ENCODE measurements at regions not wholly inside any gene's neighbourhood (a gene's known extent, or its start where the extent isn't known, plus 50 kb on each side); places are given as distances from the start of the nearest gene placed in this dataset.

DNA sequence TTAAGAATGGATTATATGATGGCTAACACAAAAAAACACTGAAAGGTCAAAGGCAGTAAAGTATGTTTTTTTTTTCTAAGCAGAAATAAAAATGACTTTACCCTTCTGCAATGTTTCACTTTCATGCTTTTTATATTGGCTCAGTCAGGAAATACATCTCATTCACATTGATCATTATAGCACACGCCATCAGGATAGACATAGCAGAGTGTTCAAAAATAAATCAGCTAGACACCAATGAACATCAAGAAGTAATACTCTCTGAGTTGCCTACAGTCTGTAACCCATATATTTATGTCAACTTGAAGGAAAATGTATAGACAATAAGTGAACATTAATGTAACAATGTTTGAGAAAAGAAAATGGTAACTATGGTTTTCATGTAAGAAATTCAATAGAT is 535.2 kb upstream of the EPHA7 start:
- H3K9me3 ChIP-seq (ENCODE audit: insufficient read depth, low read length), result no peaks in the 10 kb centered on the region

DNA sequence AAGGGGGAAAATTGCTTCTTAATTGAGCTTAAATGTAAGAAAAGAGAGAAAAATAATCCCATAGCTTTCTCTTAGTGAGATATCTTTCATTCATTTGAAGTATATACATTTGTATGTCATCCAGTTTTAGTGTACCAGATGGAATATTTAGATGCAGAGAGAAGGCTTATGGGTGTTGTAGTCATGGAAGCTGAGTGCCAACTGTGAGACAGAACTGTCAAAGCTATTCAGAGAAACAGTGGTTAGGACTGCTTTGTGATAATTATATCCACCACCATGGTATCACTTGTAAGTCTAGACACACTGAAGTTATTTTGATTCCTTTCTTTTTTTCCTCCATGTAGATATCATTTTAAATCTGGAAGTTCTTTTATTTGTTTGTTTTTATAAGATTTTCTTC is 524.3 kb upstream of the EPHA7 start:
- no peak for TF ChIP-seq EZH2phosphoT487 (IDR thresholded peaks at IDR 0.05; ENCODE audit: low read depth)
- TF ChIP-seq, protein P1, sequence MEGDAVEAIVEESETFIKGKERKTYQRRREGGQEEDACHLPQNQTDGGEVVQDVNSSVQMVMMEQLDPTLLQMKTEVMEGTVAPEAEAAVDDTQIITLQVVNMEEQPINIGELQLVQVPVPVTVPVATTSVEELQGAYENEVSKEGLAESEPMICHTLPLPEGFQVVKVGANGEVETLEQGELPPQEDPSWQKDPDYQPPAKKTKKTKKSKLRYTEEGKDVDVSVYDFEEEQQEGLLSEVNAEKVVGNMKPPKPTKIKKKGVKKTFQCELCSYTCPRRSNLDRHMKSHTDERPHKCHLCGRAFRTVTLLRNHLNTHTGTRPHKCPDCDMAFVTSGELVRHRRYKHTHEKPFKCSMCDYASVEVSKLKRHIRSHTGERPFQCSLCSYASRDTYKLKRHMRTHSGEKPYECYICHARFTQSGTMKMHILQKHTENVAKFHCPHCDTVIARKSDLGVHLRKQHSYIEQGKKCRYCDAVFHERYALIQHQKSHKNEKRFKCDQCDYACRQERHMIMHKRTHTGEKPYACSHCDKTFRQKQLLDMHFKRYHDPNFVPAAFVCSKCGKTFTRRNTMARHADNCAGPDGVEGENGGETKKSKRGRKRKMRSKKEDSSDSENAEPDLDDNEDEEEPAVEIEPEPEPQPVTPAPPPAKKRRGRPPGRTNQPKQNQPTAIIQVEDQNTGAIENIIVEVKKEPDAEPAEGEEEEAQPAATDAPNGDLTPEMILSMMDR (IDR thresholded peaks at IDR 0.05; ENCODE audit: low read depth, low read length), result no peak
- Histone ChIP-seq H3K36me3 (replicated peaks; ENCODE audit: low read depth, low read length) (no peaks in the 10 kb centered on the region), H2AFZ (ENCODE audit: low read depth, low read length) (no peak overlapping the region), H3K27ac (ENCODE audit: low read length) (no peak overlapping the region), H3K9ac (ENCODE audit: low read length) (no peak overlapping the region), H3K27me3 (ENCODE audit: low read depth, low read length) (no peaks in the 10 kb centered on the region), H3K4me3 (ENCODE audit: low read length) (no peak overlapping the region), H3K9me3 (ENCODE audit: insufficient read depth, low read length) (no peaks in the 10 kb centered on the region), H4K20me1 (ENCODE audit: insufficient read depth, low read length) (no peaks in the 10 kb centered on the region), H3K4me2 (ENCODE audit: low read length) (no peak overlapping the region), H3K79me2 (ENCODE audit: low read length) (no peaks in the 10 kb centered on the region), H3K4me1 (ENCODE audit: low read length) (peaks cover 11% of the 10 kb centered on the region)

More for the DNA sequence above, 535.2 kb upstream of the EPHA7 start:
- H3K9ac ChIP-seq (ENCODE audit: low read length), result no peak overlapping the region
- no peak for TF ChIP-seq EZH2phosphoT487 (IDR thresholded peaks at IDR 0.05; ENCODE audit: low read depth)
- TF ChIP-seq, protein P1 (IDR thresholded peaks at IDR 0.05; ENCODE audit: low read depth, low read length), result no peak
- no peaks in the 10 kb centered on the region for H3K36me3 ChIP-seq (replicated peaks; ENCODE audit: low read depth, low read length)
- H3K4me1 ChIP-seq (ENCODE audit: low read length), result no peaks in the 10 kb centered on the region
- H3K4me2 ChIP-seq (ENCODE audit: low read length), result no peak overlapping the region
- no peak overlapping the region for H3K27ac ChIP-seq (ENCODE audit: low read length)
- no peak overlapping the region for H3K4me3 ChIP-seq (ENCODE audit: low read length)
- H4K20me1 ChIP-seq (ENCODE audit: insufficient read depth, low read length), result no peaks in the 10 kb centered on the region
- no peak overlapping the region for H2AFZ ChIP-seq (ENCODE audit: low read depth, low read length)
- no peaks in the 10 kb centered on the region for H3K79me2 ChIP-seq (ENCODE audit: low read length)
- no peaks in the 10 kb centered on the region for H3K27me3 ChIP-seq (ENCODE audit: low read depth, low read length)

DNA sequence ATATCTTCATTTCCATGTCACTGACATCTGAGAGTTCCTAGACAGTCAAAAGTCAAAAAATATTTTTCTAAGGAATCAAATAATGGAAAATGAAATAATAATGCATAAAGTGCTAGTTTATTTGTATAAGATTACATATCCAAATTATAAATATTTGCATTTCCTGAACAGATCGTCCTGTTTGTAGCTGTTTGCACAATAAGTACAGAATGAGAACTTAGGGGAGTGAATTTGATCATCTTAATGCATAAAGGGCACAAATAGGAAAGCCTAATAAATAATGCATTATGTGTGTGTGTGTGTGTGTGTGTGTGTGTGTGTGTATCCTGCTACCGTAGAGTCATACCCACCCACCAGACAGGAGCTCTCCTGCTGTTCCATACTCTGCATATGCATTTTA is 521.0 kb upstream of the EPHA7 start:
- Histone ChIP-seq H3K9ac (ENCODE audit: low read length) (no peak overlapping the region), H2AFZ (ENCODE audit: low read depth, low read length) (no peak overlapping the region), H3K4me3 (ENCODE audit: low read length) (no peak overlapping the region), H4K20me1 (ENCODE audit: insufficient read depth, low read length) (no peaks in the 10 kb centered on the region), H3K27ac (ENCODE audit: low read length) (no peak overlapping the region), H3K27me3 (ENCODE audit: low read depth, low read length) (no peaks in the 10 kb centered on the region), H3K9me3 (ENCODE audit: insufficient read depth, low read length) (no peaks in the 10 kb centered on the region), H3K4me2 (ENCODE audit: low read length) (no peak overlapping the region), H3K79me2 (ENCODE audit: low read length) (no peaks in the 10 kb centered on the region), H3K4me1 (ENCODE audit: low read length) (peaks cover 2% of the 10 kb centered on the region; the same call in 1 of the 2 replicates), H3K36me3 (replicated peaks; ENCODE audit: low read depth, low read length) (no peaks in the 10 kb centered on the region)
- TF ChIP-seq, protein P1 (IDR thresholded peaks at IDR 0.05; ENCODE audit: low read depth, low read length), result no peak
- TF ChIP-seq EZH2phosphoT487 (IDR thresholded peaks at IDR 0.05; ENCODE audit: low read depth), result no peak

DNA sequence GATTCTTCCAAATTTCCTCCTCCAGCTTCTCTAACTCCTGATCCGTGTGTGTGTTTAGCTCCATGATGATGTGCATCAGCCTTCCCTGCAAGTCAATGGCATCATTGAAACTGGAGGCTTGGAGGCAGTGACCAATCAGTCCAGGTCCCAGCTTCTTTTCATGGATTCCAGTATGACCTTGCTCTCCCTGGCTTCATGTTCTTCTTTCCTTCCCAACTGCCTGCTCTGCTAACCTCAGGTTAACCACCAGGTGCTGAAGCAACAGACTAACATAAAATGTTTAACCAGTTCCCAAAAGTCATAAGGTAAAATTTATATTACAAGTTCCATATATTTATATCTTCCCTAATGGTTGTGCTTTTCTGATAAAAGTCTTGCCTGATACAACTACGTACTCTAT is 512.8 kb upstream of the EPHA7 start:
- H3K4me2 ChIP-seq (ENCODE audit: low read length), result no peak overlapping the region
- H2AFZ ChIP-seq (ENCODE audit: low read depth, low read length), result no peak overlapping the region
- H3K9ac ChIP-seq (ENCODE audit: low read length), result no peak overlapping the region
- H3K4me3 ChIP-seq (ENCODE audit: low read length), result no peak overlapping the region
- H3K36me3 ChIP-seq (replicated peaks; ENCODE audit: low read depth, low read length), result no peaks in the 10 kb centered on the region
- no peaks in the 10 kb centered on the region for H4K20me1 ChIP-seq (ENCODE audit: insufficient read depth, low read length)
- no peaks in the 10 kb centered on the region for H3K4me1 ChIP-seq (ENCODE audit: low read length)
- TF ChIP-seq, protein P1 (IDR thresholded peaks at IDR 0.05; ENCODE audit: low read depth, low read length), result no peak
- H3K27me3 ChIP-seq (ENCODE audit: low read depth, low read length), result no peaks in the 10 kb centered on the region
- H3K79me2 ChIP-seq (ENCODE audit: low read length), result no peaks in the 10 kb centered on the region
- H3K27ac ChIP-seq (ENCODE audit: low read length), result no peak overlapping the region
- H3K9me3 ChIP-seq (ENCODE audit: insufficient read depth, low read length), result no peaks in the 10 kb centered on the region

All from OCI-LY3 (cell line).